Fibroblast of peridontal ligament (primary cell): ENCODE measurements at regions not wholly inside any gene's neighbourhood (a gene's known extent, or its start where the extent isn't known, plus 50 kb on each side); places are given as distances from the start of the nearest gene placed in this dataset.
"Not testable (repeated sequence)": the region's sequence is repeated elsewhere in the genome, so short reads cannot be mapped to it uniquely, and the experiment has no call there.

Experiments used
- DNase-seq: peaks from one replicate; pipeline ENCODE4 v3.0.0-alpha.2; 2010; ENCODE audit errors: extremely low read depth

DNA sequence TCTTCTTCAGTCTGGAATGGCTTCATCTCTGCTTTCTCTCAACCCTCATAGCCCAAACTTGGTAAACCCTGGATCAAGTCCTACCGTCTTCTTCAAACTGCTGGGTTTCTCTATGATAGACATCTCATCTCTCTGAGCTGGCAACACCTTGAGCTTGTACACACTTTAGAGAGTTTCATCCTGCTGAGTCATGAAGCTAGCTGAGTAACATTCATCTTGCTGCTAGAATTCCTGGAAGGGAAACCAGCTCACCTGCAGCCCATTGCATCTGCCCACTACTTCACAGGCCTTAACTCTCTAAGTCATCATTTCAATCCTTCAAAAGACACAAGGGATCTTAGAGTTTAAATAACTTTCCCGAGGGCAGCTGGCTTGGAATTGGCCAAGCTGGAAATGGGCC, 175.5 kb upstream of the RORA start:
- no peak for DNase-seq

- no peak for DNase-seq
Observed at GRCh38 chr15:61403884-61404283, 174.8 kb upstream of the RORA start.

GRCh38 chr15:61401903-61402698, 173.0 kb upstream of the RORA start:
- no peak for DNase-seq

DNA sequence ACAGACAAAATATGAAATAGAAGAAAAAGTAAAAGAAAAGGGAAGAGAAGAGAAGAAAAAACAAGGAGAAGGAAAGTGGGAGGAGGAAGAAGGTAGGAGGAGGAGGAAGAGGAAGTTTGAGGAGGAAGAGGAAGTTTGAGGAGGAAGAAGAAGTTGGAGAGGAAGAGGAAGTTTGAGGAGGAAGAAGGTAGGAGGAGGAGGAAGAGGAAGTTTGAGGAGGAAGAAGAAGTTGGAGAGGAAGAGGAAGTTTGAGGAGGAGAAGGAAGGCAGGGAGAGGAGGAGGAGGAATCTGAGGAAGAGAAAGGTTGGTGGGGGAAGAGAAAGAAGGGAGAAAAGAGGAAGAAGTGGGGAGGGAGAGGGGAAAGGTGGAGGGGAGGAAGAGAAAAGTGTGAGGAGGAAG, 169.2 kb upstream of the RORA start:
- DNase-seq = no peak

DNA sequence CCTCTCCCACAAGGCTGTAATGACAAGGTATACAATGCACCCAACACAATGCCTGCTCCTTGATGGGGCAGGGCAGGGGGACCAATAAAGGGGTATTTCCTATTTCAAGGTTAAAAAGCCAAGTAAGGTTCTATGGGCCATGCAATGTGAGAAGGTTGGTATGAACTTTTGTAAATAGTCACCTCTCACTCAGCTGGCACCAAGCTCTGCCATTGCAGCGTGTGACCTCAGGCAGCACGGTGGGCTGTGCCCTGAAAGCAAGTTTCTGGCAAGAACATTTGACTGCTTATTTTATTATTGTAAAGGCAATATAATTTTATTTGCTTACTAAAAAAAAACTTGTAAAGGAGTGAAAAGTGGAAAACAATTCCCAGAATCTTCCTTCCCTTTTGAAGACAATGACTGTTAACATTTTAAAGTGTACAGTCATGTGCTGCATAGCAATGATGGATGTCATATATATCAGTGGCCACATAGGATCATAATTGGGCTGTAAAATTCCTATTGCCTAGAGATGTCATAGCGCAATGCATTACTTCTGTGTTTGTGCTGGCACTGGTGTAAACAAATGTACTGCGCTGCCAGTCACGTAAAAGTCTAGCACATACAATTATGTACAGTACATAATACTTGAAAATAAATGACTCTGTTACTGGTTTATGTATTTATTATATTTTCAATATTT, 167.3 kb upstream of the RORA start:
- no peak for DNase-seq

GRCh38 chr15:61393949-61394348, 164.8 kb upstream of the RORA start:
- peak; percentile 40 for DNase-seq

DNA sequence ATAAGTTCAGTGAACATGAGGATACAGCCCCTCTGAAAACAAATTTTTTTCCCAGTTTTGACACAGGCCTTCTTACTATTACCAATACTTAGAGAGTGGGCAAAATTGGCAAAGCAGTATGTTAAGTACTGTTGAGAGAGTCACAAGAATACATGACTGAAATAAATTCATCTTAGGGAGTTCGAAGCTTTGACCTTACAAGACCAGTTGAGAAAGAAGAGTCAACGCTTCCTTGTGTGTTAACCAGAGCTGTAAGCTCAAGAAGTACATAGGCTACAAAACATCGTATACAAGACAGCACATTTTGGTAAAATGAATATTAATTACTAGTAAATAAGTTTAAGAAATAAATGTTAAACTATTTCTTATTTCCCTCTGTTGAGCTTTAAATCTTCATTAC, 164.4 kb upstream of the RORA start:
- no peak for DNase-seq

DNA sequence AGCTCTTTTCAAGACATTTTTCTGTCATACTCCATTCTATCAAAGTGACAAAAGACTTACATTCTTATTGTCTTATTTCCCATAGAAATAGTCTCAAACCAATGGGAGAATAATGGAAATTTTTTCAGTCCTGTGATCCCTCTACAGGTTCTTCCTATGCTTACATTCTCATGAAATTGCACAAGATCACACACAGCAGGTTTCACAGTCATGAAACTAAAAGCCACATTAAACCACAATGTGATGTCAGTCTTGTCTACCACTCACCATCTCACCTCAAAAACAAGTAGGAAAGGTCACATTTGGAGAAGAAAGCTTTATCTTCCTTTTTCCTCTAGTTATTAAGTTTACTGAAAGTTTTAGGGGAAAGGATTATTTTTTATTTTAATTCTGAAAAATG, 161.0 kb upstream of the RORA start:
- DNase-seq = no peak

- no peak for DNase-seq
Observed at GRCh38 chr15:61389334-61390028, 160.4 kb upstream of the RORA start.

DNA sequence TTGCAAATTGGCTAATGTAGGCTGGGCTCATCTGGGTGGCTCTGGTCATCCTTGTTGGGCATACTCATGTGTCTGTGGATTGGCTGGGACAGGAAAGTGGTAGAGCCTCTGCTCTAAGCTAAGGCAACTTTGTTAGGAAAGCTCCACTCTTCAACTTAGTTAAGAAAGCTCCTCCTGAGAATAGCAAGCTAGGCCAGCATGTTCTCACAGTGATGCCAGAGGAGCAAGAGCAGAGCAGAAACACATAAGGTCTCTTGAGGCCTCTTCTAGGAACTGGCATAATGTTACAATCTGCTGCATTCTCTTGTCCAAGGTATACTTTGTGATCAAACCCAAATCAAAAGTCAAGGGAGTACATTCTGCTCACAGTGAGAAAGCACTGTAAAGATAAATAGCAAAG, 158.6 kb upstream of the RORA start:
- no peak for DNase-seq

DNA sequence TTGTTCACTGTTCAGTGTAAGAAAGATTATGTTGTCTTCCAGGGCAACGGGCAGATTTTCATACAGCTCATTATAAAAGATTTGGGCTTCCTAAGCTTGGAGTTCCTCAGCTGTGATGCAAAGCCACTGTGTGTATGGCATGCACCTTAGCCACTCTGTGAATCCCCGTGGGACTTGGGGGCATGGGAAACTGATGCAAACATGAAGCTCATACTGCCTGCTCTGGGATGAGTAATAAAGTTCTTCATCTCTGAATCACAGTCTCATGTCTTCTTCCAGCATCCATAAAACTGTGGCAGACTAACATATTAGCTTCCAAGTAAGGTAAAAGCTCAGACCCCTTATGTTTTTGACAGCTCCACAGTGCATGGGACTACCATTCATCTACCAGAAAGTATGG, 154.3 kb upstream of the RORA start:
- DNase-seq = peak; percentile 62

DNA sequence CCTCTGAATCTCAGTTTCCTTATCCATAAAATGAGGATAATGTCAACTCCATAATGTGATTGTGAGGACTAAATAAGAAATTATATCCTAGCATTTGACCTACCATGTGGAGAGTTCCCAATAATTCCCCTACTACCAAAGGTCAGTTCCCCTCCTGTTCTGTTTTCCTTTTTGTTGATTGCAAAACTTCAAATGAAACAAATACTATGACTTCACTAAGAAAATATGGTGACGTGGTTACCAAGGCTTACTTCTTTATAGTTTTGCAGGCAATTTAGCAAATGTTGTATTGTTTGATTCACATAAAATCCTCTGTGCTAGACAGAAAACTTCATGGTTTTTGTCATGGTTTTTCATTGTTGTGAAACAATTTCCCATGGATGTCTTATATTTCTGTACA, 153.8 kb upstream of the RORA start:
- DNase-seq = peak; percentile 15

DNA sequence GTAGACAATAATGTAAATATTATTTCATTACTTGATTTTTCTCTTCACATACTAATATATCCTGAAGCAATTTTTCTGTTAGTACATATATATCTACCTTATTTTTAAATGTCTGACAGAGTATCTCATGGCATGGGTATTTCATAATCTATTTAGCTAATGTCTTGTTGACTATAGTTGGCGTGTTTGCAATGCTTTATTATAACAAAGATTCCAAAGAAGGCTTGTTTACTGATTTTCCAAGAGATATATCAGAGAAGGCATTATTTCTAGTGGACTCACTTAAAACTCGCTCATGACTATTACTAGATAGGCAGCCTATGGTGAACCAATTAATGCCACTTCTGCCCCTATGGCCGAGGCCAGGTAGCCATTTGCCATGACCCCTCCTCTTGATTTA, 152.4 kb upstream of the RORA start:
- DNase-seq = no peak

DNA sequence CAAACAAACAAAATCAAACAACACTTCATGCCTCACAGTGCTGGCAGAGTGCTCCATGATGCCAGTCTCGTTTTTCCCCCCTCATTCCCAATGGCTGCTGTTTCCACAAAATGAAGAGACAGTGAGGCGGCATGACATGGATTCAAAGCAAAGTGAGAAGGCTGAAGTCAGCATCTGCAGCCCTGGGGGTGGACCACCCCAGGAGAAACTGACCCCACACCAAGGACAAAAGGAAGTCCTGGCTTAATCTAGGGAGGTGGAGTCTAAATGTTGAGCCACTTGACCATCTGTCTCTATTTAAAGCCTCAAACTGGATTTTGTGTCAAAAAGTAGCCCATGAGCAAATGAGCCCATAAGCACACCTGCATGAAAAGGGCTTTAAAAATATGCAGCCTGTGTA, 151.2 kb upstream of the RORA start:
- no peak for DNase-seq

- DNase-seq = no peak
Observed at GRCh38 chr15:61379005-61379404, 149.9 kb upstream of the RORA start.

GRCh38 chr15:61376961-61377360, 147.9 kb upstream of the RORA start:
- no peak for DNase-seq

DNA sequence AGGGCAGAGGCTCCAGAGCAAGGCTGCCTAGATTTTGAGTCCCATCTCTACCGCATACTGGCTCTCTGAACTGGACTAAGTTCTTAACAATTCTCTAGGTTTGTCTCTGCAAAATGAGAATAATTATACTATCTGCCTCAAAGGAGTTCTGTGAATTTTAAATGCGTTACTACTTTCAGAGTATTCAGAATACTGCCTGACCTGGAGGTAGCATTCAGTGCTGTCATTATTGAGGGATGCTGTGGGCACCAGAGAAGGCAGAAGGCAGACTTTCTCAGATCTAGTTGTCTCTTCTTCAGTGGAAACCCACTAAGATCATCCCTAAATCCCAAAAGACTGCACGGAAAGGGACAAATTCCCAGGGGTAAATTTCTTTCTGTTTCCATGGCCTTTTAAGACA, 147.4 kb upstream of the RORA start:
- no peak for DNase-seq

- no peak for DNase-seq
Observed at GRCh38 chr15:61374848-61375247, 145.7 kb upstream of the RORA start.

DNA sequence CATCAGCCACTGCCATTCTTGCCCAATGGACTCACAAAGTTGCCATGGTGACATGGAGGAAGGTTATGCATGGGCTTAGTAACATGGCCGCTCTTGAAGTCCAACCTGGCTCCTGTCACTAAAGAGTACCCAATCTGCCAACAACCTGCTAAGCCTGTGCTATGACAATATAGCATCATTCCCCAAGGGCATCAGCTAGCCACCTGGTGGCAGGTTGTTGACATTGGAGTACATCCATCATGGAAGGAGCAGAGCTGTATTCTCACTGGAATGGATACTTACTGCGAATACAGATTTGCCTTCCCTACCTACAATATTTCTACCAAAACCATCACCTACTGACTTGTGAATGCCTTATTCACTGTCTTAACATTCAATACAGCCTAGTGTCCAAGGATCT, 138.9 kb upstream of the RORA start:
- DNase-seq = no peak

DNA sequence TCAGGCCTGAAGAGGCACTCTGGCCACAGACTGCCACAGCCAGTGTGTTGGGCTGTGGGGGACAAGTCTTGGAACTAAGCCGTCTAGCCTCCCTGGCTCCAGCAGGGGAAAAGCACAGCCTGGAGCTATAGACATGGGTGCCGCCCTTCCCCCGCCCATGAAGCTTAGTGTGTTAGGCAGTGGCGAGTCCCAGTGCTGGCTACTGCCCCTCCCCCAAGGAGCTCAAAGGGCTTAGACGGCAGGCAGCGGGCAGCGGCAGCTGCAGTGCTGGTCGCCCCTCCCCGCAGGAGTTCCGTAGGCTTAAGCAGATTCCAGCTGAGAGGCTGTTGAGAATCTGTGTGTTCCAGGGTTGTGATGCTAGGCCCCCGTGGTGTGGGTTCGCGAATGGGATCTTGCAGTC, 135.8 kb upstream of the RORA start:
- DNase-seq = no peak

- DNase-seq = not testable (repeated sequence)
Observed at GRCh38 chr15:61362912-61363311, 133.8 kb upstream of the RORA start.

DNA sequence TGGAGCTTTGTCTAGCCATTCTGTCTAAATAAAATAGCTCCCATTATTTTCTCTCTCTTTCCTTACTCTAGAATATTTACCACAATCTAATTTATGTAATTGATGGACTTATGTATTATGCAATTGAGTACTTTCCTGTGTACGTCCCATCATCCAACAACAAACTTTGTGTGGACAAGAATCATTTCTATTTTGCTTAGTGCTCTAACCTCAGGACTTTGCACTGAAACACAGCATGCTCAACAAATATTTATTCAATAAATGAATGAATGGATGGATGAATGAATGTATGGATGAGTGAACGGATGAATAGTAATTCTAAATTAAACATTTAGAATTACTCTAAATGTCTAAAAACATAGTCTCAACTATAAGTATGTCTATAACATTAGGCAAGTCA, 115.2 kb upstream of the RORA start:
- no peak for DNase-seq

DNA sequence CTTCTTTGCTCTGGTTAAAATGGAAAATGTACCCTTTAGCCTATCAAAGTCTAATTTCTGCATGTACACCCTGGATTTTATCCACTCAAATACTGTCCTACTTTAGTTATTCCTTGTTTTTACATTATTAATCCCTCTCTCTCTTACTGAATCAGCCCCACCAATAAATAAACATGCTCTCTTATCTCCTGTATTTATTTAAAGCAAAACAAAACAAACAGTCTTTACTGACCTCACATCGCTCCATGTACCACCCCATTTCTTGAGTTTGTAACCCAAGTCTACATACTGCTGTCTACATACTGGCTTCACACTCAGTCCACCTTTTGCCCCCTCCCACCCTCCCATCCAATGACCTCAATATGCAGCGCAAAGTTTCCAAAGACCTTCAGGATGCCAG, 113.3 kb upstream of the RORA start:
- no peak for DNase-seq
